ENCODE measurements at regions not wholly inside any gene's neighbourhood (a gene's known extent, or its start where the extent isn't known, plus 50 kb on each side); places are given as distances from the start of the nearest gene placed in this dataset.

GRCh38 chr7:96501318-96501717 lies 179.4 kb upstream of the SLC25A13 start:
- Histone ChIP-seq H3K9ac (replicated peaks; ENCODE audit: extremely low read depth, insufficient read depth, low read length) (no peak overlapping the region), H3K27me3 (ENCODE audit: control insufficient read depth in 2 of 2, insufficient read depth in 2 of 2, low read length in 2 of 2) (no peaks in the 10 kb centered on the region), H3K79me2 (ENCODE audit: control insufficient read depth, insufficient read depth, low read length) (no peaks in the 10 kb centered on the region), H3K36me3 (ENCODE audit: control insufficient read depth in 2 of 2, extremely low read depth in 1 of 2, insufficient read depth in 2 of 2, low read length in 2 of 2) (no peaks in the 10 kb centered on the region), H3K9me1 (replicated peaks; ENCODE audit: control insufficient read depth, extremely low read depth, insufficient read depth, low read length) (no peaks in the 10 kb centered on the region), H2AFZ (ENCODE audit: low read depth, low read length) (no peak overlapping the region), H3K4me3 (replicated peaks in 1 of 3; ENCODE audit: insufficient read depth in 1 of 3, low read depth in 1 of 3, low read length in 3 of 3) (no peak overlapping the region), H3K27ac (ENCODE audit: insufficient read depth, low read depth, low read length) (no peak overlapping the region), H3K4me2 (ENCODE audit: insufficient read depth, low read length) (no peak overlapping the region), H3K4me1 (ENCODE audit: control insufficient read depth, extremely low read depth, insufficient read depth, low read length) (no peaks in the 10 kb centered on the region), H4K20me1 (replicated peaks; ENCODE audit: control insufficient read depth, extremely low read depth, insufficient read depth, low read length) (no peaks in the 10 kb centered on the region), H3K9me3 (replicated peaks; ENCODE audit: control insufficient read depth, insufficient read depth, low read length) (no peaks in the 10 kb centered on the region)
- FAIRE-seq (no peak), DNase-seq (ENCODE audit: low read depth, low spot score) (no peak)
- intact Hi-C loops (cut with micrococcal nuclease): no loop called here
- TF ChIP-seq GATA2 (IDR thresholded peaks at IDR 0.05; ENCODE audit: insufficient read depth, insufficient read length, low read depth, low read length) (no peak), FOS (IDR thresholded peaks at IDR 0.05; ENCODE audit: borderline replicate concordance, insufficient read depth, low read length) (no peak), MYC (IDR thresholded peaks at IDR 0.05; ENCODE audit: low read depth, low read length) (no peak), JUN (IDR thresholded peaks at IDR 0.05; ENCODE audit: borderline replicate concordance, insufficient read depth, insufficient read length, low read depth) (no peak), EZH2 (IDR thresholded peaks at IDR 0.05; ENCODE audit: borderline replicate concordance, low read depth, low read length, severe bottlenecking) (no peak), MAX (IDR thresholded peaks at IDR 0.05; ENCODE audit: insufficient read depth, insufficient read length) (no peak), CTCF (IDR thresholded peaks at IDR 0.05; ENCODE audit: extremely low read depth in 1 of 2, insufficient read depth in 1 of 2, low read depth in 1 of 2, low read length in 2 of 2) (no peak), POLR2AphosphoS5 (IDR thresholded peaks at IDR 0.05; ENCODE audit: insufficient read depth, low read depth, low read length) (no peak), POLR2A (IDR thresholded peaks at IDR 0.05; ENCODE audit: low read depth, low read length) (no peak)
- BruUV-seq (replicated peaks): no TSS peak
- ChIA-PET CTCF (no interaction called here), POLR2A (no interaction called here)
- dilution Hi-C loops (cut with MboI; ENCODE audit: extremely low pct_ligation_motif_present, low sequenced_read_pairs): no loop called here
